GM12865 (cell line): ENCODE measurements at regions not wholly inside any gene's neighbourhood (a gene's known extent, or its start where the extent isn't known, plus 50 kb on each side); places are given as distances from the start of the nearest gene placed in this dataset.

Source experiments
- DNase-seq: peaks from one replicate; pipeline ENCODE4 v3.0.0; 2010; ENCODE audit warnings: low read depth
- H3K4me3 ChIP-seq: 2 replicates; pipeline ENCODE4 v1.5.1; 2011; ENCODE audit warnings: mild to moderate bottlenecking, low read depth, low read length, control low read depth
- CTCF ChIP-seq: IDR thresholded peaks from 2 replicates; pipeline ENCODE4 v1.5.1; 2011; ENCODE audit warnings: low read length, control low read depth, low read depth, inconsistent platforms; ENCODE audit not compliant: insufficient read depth; ENCODE audit errors: missing control alignments

DNA sequence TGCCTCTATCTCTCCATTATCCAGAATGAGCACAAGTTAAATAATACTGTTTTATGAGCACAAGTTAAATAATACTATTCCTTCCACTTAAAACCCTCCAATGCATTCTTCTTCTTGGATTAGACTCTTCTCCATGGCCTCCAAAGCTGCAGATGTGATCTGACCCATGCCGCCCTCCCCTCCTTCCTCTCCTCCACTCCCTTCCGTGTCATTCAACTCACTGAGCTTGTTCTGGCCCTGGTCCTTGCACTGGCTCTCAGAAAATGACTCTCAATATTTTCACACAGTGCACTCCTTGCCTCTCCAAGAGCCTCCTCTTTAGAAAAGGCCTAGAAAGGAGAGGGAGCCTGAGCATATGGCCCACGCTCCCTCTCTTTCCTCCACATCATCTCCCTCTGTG is 125.0 kb upstream of the CD93 start:
- TF ChIP-seq CTCF, result no peak
- H3K4me3 ChIP-seq, result no peak overlapping the region
- no peak for DNase-seq

GRCh38 chr20:23207826-23208540 is 121.9 kb upstream of the CD93 start:
- no peak for DNase-seq
- no peak overlapping the region for H3K4me3 ChIP-seq
- no peak for TF ChIP-seq CTCF

DNA sequence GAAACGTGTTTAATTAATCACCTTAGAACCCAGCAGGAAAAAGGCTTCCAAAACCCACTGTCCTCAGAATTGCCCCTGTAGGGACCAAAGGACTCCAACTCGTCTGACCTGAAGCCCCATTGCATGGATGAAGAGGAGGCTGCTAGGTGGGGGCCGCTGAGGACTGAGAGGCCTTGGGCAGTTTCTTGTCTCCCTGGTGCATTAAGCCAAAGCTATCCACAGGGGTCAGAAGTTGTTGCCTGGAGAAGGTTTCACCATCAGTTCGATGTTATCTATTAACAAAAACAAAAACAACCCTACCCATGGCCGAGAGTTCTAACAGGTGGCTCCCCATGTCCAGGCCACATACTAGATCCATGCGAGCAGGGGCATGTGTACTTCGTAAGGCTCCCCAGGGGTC is 120.9 kb upstream of the CD93 start:
- DNase-seq, result no peak
- TF ChIP-seq CTCF, result no peak
- H3K4me3 ChIP-seq, result no peak overlapping the region

- no peak for DNase-seq
- no peak for TF ChIP-seq CTCF
- no peak overlapping the region for H3K4me3 ChIP-seq
Observed at GRCh38 chr20:23206061-23206460, 119.9 kb upstream of the CD93 start.

DNA sequence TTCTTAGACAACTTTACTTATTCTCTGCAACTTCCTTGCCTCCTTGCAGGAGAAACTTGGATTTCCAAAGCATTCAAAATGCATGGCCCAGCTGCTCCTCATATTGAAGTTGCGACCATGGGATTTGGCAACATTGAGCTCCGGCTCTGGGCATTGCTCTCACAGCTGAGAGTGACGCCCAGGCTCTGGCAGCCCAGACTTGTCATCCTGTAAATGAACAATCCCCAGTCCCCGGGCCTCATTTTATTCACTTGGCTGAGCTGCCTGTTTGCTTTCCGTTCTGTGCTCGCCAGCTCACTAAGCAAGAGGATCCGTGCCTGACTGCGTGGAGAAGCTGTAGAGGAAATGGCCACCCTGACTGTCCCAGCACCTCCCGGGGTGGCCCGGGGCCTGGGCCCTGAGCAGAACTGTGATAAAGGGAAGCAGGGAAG is 119.5 kb upstream of the CD93 start:
- H3K4me3 ChIP-seq, result no peak overlapping the region
- no peak for DNase-seq
- TF ChIP-seq CTCF, result no peak

- no peak overlapping the region for H3K4me3 ChIP-seq
- no peak for TF ChIP-seq CTCF
- DNase-seq, result no peak
Observed at GRCh38 chr20:23205211-23205610, 119.1 kb upstream of the CD93 start.
